ENCODE measurements at regions not wholly inside any gene's neighbourhood (a gene's known extent, or its start where the extent isn't known, plus 50 kb on each side); places are given as distances from the start of the nearest gene placed in this dataset.

DNA sequence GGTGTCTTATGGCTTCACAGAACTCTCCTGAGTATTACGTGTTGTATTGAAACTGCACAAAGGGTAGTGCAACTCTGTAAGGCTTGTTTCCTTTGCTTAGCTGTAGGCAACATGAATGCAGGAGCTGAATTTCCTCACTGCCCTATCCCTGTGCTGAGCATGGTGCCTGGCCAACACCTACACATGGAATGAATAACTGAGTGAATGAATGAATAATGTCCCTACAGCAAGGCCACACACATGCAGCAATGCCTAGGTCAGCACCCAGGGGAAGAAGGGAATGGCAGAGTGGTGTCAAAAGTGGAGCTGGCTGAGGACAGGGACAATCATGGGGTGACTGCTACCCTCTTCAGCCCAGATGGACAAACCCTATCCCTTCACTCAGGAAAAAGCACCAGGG lies 655.9 kb downstream of the PTPRU start:
- H3K9me3 ChIP-seq: no peaks in the 10 kb centered on the region
- H3K4me1 ChIP-seq (ENCODE audit: insufficient read depth): no peaks in the 10 kb centered on the region
- intact Hi-C loops (cut with DNase I): no loop called here
- H3K27me3 ChIP-seq: no peaks in the 10 kb centered on the region
- no peak overlapping the region for H3K27ac ChIP-seq
- no peaks in the 10 kb centered on the region for H3K36me3 ChIP-seq
- no peak overlapping the region for H3K4me3 ChIP-seq
- 39 to 56% (median 55%) methylated on average over 1 of the region's 1 CpG for WGBS, 3 donors
- no peak for DNase-seq
- TF ChIP-seq, protein P1, sequence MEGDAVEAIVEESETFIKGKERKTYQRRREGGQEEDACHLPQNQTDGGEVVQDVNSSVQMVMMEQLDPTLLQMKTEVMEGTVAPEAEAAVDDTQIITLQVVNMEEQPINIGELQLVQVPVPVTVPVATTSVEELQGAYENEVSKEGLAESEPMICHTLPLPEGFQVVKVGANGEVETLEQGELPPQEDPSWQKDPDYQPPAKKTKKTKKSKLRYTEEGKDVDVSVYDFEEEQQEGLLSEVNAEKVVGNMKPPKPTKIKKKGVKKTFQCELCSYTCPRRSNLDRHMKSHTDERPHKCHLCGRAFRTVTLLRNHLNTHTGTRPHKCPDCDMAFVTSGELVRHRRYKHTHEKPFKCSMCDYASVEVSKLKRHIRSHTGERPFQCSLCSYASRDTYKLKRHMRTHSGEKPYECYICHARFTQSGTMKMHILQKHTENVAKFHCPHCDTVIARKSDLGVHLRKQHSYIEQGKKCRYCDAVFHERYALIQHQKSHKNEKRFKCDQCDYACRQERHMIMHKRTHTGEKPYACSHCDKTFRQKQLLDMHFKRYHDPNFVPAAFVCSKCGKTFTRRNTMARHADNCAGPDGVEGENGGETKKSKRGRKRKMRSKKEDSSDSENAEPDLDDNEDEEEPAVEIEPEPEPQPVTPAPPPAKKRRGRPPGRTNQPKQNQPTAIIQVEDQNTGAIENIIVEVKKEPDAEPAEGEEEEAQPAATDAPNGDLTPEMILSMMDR (IDR thresholded peaks at IDR 0.05): no peak

DNA sequence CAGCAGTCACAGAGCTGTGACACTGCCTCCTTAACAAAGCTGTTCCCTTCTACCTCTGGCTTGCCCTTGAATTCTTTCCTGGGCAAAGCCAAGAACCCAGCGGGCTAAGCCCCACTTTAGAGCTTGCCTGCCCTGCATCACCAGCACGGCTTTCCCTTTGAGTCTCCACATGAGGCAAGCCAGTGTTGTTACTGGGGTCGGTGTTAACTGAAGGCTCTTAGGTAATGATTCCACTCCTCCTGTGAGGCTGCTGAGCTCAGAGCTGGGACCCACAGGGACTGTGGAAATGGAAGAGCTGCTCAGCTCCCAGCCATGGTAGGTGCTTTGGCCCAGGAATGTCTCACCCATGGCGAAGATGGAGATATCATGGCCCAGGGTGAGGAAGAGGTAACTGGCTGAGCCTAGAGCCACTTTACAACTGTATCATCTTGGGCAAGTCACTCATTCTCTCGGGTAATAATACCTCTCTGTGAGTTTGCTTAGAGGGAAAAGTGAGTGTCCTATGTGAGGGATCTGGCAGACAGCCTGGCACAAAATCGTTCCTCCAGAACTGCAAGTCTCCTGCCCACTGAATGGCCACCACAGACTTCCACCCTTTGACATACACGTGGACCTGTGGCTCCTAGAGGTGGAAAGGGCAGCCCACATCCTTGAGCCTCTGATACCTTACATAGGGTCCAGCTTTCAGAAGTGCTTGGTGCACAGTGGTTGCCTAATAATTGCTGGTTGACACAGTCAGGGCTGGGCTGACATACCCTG lies 654.1 kb downstream of the PTPRU start:
- TF ChIP-seq, protein P1 (IDR thresholded peaks at IDR 0.05): no peak
- TF ChIP-seq POLR2A (IDR thresholded peaks at IDR 0.05) (no peak), EP300 (IDR thresholded peaks at IDR 0.05) (no peak)
- DNase-seq: no peak
- H3K9me3 ChIP-seq: no peaks in the 10 kb centered on the region
- no peaks in the 10 kb centered on the region for H3K27me3 ChIP-seq
- intact Hi-C loops (cut with DNase I): no loop called here
- H3K36me3 ChIP-seq: no peaks in the 10 kb centered on the region
- H3K27ac ChIP-seq: no peak overlapping the region
- no peak overlapping the region for H3K4me3 ChIP-seq
- 65 to 69% (median 68%) methylated on average over 7 of the region's 7 CpGs for WGBS, 3 donors
- no peaks in the 10 kb centered on the region for H3K4me1 ChIP-seq (ENCODE audit: insufficient read depth)

DNA sequence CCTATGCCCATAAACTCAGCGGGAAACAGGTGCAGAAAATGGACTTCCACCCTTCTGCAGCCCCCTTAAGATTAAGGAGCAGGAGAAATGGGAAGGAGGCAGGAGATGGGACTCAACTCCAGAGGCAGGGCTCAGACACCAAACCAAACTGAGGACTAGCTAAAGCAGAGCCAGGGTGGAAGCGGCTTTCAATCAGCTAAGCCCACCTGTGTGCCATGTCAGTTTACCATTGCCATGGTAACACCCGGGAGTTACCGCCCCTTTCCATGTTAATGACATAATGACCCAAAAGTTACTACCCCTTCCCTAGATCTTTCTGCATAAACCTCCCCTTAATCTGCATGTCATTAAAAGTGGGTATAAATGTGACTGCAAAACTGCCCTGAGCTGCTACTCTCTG lies 653.5 kb downstream of the PTPRU start:
- Histone ChIP-seq H3K27ac (no peak overlapping the region), H3K4me1 (ENCODE audit: insufficient read depth) (no peaks in the 10 kb centered on the region)
- WGBS, 3 donors: 72 to 81% (median 75%) methylated on average over 4 of the region's 4 CpGs

DNA sequence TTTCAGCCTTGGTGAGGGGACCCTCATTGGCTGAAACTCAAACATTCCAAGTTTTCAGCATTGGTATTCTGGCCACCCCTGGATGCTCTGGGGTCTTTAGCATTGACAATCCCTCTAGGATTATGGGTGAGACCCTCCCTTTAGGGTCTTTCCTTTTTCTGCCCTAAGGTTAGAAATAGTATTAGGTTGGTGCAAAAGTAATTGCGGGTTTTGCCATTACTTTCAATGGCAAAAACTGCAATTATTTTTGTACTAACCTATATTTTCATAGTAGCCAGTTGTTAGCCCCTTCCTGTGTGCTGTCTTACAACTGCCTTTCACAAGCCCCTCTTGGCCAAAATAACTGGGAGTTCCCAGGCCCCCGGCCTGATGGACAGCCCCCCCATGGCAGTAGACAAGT lies 648.4 kb downstream of the PTPRU start:
- WGBS, 3 donors: 84 to 92% (median 88%) methylated on average over 2 of the region's 2 CpGs
- TF ChIP-seq, protein P1 (IDR thresholded peaks at IDR 0.05): no peak
- TF ChIP-seq EP300 (IDR thresholded peaks at IDR 0.05) (no peak), POLR2A (IDR thresholded peaks at IDR 0.05) (no peak)

More for the DNA sequence above, 653.5 kb downstream of the PTPRU start:
- Histone ChIP-seq H3K36me3 (no peaks in the 10 kb centered on the region), H3K4me3 (no peak overlapping the region), H3K27me3 (no peaks in the 10 kb centered on the region), H3K9me3 (no peaks in the 10 kb centered on the region)
- no peak for DNase-seq
- intact Hi-C loops (cut with DNase I): no loop called here
- TF ChIP-seq, protein P1 (IDR thresholded peaks at IDR 0.05): no peak
- TF ChIP-seq POLR2A (IDR thresholded peaks at IDR 0.05) (no peak), EP300 (IDR thresholded peaks at IDR 0.05) (no peak)

More for the DNA sequence above, 648.4 kb downstream of the PTPRU start:
- H3K9me3 ChIP-seq: no peaks in the 10 kb centered on the region
- H3K4me1 ChIP-seq (ENCODE audit: insufficient read depth): no peaks in the 10 kb centered on the region
- H3K27me3 ChIP-seq: no peaks in the 10 kb centered on the region
- no peak overlapping the region for H3K4me3 ChIP-seq
- intact Hi-C loops (cut with DNase I): no loop called here
- H3K27ac ChIP-seq: no peak overlapping the region
- H3K36me3 ChIP-seq: no peaks in the 10 kb centered on the region
- DNase-seq: no peak

Measured in ovary (tissue), 7 donors.